ENCODE measurements at regions not wholly inside any gene's neighbourhood (a gene's known extent, or its start where the extent isn't known, plus 50 kb on each side); places are given as distances from the start of the nearest gene placed in this dataset.

- H3K4me3 ChIP-seq (ENCODE audit: control insufficient read depth, low read depth, low read length) = no peak overlapping the region
- TF ChIP-seq, protein P1, sequence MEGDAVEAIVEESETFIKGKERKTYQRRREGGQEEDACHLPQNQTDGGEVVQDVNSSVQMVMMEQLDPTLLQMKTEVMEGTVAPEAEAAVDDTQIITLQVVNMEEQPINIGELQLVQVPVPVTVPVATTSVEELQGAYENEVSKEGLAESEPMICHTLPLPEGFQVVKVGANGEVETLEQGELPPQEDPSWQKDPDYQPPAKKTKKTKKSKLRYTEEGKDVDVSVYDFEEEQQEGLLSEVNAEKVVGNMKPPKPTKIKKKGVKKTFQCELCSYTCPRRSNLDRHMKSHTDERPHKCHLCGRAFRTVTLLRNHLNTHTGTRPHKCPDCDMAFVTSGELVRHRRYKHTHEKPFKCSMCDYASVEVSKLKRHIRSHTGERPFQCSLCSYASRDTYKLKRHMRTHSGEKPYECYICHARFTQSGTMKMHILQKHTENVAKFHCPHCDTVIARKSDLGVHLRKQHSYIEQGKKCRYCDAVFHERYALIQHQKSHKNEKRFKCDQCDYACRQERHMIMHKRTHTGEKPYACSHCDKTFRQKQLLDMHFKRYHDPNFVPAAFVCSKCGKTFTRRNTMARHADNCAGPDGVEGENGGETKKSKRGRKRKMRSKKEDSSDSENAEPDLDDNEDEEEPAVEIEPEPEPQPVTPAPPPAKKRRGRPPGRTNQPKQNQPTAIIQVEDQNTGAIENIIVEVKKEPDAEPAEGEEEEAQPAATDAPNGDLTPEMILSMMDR (conservative IDR thresholded peaks at IDR 0.05; ENCODE audit: control insufficient read depth, insufficient read depth, low read depth, low read length) = no peak
- no peak for DNase-seq (ENCODE audit: low read depth)
These were observed 515.8 kb upstream of the SALL1 start for GRCh38 chr16:51666821-51667220.

- TF ChIP-seq, protein P1 (conservative IDR thresholded peaks at IDR 0.05; ENCODE audit: control insufficient read depth, insufficient read depth, low read depth, low read length) = no peak
- no peak overlapping the region for H3K4me3 ChIP-seq (ENCODE audit: control insufficient read depth, low read depth, low read length)
- DNase-seq (ENCODE audit: low read depth) = no peak
These were observed 515.0 kb upstream of the SALL1 start for GRCh38 chr16:51666074-51666473.

DNA sequence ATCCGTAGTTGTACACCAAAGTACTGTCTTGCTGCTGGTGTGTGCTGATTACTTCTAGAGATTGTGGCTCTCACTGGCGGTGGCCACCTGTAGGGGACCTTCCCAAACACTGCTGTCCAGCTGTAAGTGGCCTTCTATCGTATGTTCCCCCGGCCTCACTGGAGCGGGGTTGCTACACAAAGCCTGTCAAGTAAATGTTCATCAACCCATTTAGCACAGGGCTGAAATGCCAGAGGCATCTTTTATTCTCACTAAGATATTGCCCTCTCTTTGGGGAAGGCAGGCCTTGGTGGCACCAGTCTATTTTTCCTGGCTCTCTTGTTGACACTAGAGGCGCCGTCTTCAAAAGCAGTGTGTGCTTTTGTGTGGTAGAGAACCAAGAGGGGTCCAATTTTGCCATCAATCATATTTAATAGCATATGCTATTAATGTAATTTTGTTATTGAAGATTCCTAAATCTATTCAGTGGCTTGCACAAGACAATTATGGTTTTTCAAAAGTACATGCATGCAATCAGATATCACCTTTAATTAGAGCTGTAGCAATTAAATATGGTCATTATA lies 514.4 kb upstream of the SALL1 start:
- TF ChIP-seq, protein P1 (conservative IDR thresholded peaks at IDR 0.05; ENCODE audit: control insufficient read depth, insufficient read depth, low read depth, low read length) = no peak
- no peak overlapping the region for H3K4me3 ChIP-seq (ENCODE audit: control insufficient read depth, low read depth, low read length)
- DNase-seq (ENCODE audit: low read depth) = no peak

DNA sequence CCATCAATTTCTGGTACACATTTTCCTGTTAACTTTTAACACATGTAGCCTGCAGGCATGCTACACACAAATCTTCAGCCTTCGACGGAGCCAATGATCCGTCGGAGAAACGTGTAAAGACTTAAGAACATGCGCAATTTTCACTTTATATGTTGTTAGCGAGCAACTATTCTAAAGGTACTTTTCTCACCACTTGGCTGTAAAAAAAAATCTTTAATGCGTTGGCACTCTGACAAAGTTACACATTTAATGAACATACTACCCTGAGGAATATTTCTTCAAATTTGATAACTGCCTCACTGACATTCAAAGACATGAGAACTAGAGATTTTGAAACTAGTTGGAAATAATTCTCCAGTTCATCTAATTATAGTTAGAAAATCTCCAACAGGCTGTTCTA lies 507.5 kb upstream of the SALL1 start:
- no peak for DNase-seq (ENCODE audit: low read depth)

DNA sequence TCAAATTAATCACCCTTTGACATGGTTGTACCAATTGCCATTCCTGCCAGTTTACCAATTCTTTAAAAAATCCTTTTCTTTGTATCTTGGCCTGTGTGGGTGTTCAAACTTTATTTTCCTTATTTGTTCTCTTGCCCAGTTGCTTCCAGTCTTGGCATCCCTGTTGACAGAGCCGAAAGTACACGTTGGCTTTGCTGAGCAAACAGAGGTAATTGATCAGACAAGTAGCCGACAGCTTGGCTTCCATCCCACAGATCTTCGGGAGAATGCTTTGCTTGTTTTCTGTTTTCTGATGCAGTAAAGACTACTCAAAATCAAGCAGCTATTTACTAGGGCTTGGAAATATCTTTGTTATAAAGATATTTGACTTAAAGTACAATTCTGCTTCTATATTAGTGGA lies 506.8 kb upstream of the SALL1 start:
- no peak for DNase-seq (ENCODE audit: low read depth)
- no peak overlapping the region for H3K4me3 ChIP-seq (ENCODE audit: control insufficient read depth, low read depth, low read length)
- TF ChIP-seq, protein P1 (conservative IDR thresholded peaks at IDR 0.05; ENCODE audit: control insufficient read depth, insufficient read depth, low read depth, low read length) = no peak

More for the DNA sequence above, 507.5 kb upstream of the SALL1 start:
- TF ChIP-seq, protein P1 (conservative IDR thresholded peaks at IDR 0.05; ENCODE audit: control insufficient read depth, insufficient read depth, low read depth, low read length) = no peak
- no peak overlapping the region for H3K4me3 ChIP-seq (ENCODE audit: control insufficient read depth, low read depth, low read length)

DNA sequence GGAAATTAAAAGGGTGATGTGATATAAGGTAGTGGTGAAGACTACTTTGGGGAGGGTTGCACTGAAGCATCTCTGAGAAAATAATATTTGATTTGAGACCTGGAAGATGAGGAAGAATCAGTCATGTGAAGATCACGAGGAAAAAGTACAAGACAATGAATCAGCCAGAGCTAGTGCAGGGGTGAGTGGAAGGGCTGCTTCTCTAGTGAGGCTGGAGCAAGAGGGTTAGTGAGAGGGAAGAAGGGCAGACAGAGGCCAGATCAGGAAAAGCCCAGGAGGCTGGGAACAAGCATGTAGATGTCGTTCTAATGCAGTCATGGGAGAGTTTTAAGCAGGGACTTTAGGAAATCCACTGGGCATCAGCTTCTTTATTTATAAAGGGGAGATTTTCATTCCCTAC lies 504.2 kb upstream of the SALL1 start:
- TF ChIP-seq, protein P1 (conservative IDR thresholded peaks at IDR 0.05; ENCODE audit: control insufficient read depth, insufficient read depth, low read depth, low read length) = no peak
- peak; percentile 43 for DNase-seq (ENCODE audit: low read depth)
- no peak overlapping the region for H3K4me3 ChIP-seq (ENCODE audit: control insufficient read depth, low read depth, low read length)

DNA sequence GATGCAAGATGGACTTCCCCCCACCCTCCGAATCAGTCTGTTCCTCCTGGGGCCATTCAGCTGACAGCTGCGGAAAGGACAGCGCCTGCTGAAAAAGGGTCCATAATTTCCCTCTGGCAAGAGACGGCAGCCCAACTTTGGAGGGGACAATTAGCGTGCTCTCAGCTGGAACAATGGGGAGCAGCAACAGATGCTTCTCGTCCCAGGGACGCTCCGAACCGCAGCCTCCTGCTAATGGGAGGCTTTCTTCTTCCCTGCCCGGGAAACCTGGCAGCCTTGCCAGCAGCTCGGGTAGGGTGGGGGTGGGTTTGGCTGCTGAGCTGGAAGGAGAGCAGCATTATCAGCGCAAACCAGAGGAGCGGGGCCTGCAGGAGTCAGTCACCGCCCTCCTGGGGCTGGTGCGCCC lies 500.0 kb upstream of the SALL1 start:
- H3K4me3 ChIP-seq (ENCODE audit: control insufficient read depth, low read depth, low read length) = no peak overlapping the region
- TF ChIP-seq, protein P1 (conservative IDR thresholded peaks at IDR 0.05; ENCODE audit: control insufficient read depth, insufficient read depth, low read depth, low read length) = no peak
- DNase-seq (ENCODE audit: low read depth) = no peak
